A549 (cell line): ENCODE measurements at regions not wholly inside any gene's neighbourhood (a gene's known extent, or its start where the extent isn't known, plus 50 kb on each side); places are given as distances from the start of the nearest gene placed in this dataset.

ENCODE experiments used
- JUN ChIP-seq, 2 experiments: fragments of >200 bp; sonication (Bioruptor Twin); formaldehyde crosslinking; IDR thresholded peaks; 2 replicates in 1 of 2; 3 replicates in 1 of 2; pipeline ENCODE4 v1.6.1; 2016 to 2017
- KDM1A ChIP-seq: fragments of 200-600 bp; sonication (generic); IDR thresholded peaks from 2 replicates; pipeline ENCODE4 v1.6.1; 2016; ENCODE audit warnings: low read depth, mild to moderate bottlenecking
- MAX ChIP-seq: IDR thresholded peaks from 2 replicates; pipeline ENCODE4 v1.6.1; 2012
- PHF8 ChIP-seq: fragments of 200-600 bp; sonication (generic); IDR thresholded peaks from 2 replicates; pipeline ENCODE4 v1.6.1; 2016; ENCODE audit warnings: low read depth, mild to moderate bottlenecking, antibody characterized with exemption, moderate library complexity, borderline replicate concordance
- POLR2A ChIP-seq: IDR thresholded peaks from 2 replicates; pipeline ENCODE4 v1.6.1; 2012; ENCODE audit warnings: mild to moderate bottlenecking, low read length
- POLR2AphosphoS2 ChIP-seq: conservative IDR thresholded peaks from 2 replicates; pipeline ENCODE4 v1.6.1; 2012; ENCODE audit warnings: low read length, improper control_type of control experiment, inconsistent platforms
- RARB ChIP-seq: fragments of 250-450 bp; sonication (Bioruptor Pico); IDR thresholded peaks from 2 replicates; pipeline ENCODE4 v1.8.0; 2021; ENCODE audit warnings: mild to moderate bottlenecking, moderate library complexity
- REST ChIP-seq: fragments of 200-600 bp; sonication (generic); IDR thresholded peaks from 2 replicates; pipeline ENCODE4 v1.6.1; 2016; ENCODE audit warnings: antibody characterized with exemption, mild to moderate bottlenecking, moderate library complexity
- ZSCAN20 ChIP-seq: fragments of 250-450 bp; sonication (Bioruptor Pico); IDR thresholded peaks from 2 replicates; pipeline ENCODE4 v1.8.0; 2022; ENCODE audit warnings: mild to moderate bottlenecking, moderate library complexity
- TF ChIP-seq, protein P1 (sequence below): fragments of >200 bp; sonication (Bioruptor Twin); formaldehyde crosslinking; IDR thresholded peaks from 3 replicates; pipeline ENCODE4 v1.5.1; 2016

DNA sequence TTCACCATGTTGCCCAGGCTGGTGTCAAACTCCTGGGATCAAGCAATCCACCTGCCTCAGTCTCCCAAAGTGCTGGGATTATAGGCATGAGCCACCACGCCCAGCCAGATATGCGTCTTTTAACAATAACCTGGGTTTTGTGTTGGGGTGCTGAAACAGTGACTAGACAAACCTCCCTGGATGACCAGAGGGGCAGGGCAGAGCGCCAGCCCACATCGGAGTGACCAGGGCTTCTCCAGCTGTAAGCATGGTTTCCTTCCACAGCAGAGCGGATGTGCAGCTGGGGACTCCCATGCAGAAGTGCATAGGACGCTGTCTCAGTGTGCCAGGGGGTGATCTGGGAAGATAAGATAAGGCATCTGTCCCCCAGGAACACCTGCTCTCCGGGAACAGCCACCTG lies 244.9 kb downstream of the IRX2 start:
- TF ChIP-seq POLR2A (no peak), JUN (IDR thresholded peaks at IDR 0.05) (no peak), MAX (no peak), POLR2AphosphoS2 (no peak), ZSCAN20 (CRISPR knock-in tag) (no peak), PHF8 (no peak), REST (no peak), RARB (CRISPR knock-in tag) (no peak), KDM1A (no peak)
- TF ChIP-seq, protein P1, sequence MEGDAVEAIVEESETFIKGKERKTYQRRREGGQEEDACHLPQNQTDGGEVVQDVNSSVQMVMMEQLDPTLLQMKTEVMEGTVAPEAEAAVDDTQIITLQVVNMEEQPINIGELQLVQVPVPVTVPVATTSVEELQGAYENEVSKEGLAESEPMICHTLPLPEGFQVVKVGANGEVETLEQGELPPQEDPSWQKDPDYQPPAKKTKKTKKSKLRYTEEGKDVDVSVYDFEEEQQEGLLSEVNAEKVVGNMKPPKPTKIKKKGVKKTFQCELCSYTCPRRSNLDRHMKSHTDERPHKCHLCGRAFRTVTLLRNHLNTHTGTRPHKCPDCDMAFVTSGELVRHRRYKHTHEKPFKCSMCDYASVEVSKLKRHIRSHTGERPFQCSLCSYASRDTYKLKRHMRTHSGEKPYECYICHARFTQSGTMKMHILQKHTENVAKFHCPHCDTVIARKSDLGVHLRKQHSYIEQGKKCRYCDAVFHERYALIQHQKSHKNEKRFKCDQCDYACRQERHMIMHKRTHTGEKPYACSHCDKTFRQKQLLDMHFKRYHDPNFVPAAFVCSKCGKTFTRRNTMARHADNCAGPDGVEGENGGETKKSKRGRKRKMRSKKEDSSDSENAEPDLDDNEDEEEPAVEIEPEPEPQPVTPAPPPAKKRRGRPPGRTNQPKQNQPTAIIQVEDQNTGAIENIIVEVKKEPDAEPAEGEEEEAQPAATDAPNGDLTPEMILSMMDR, result no peak
